GM10266 (cell line): ENCODE measurements at regions not wholly inside any gene's neighbourhood (a gene's known extent, or its start where the extent isn't known, plus 50 kb on each side); places are given as distances from the start of the nearest gene placed in this dataset.

ENCODE experiments used
- DNase-seq: peaks from one replicate; pipeline ENCODE4 v3.0.0; 2012; ENCODE audit errors: extremely low spot score
- TF ChIP-seq, protein P1 (sequence below): IDR thresholded peaks from 2 replicates; pipeline ENCODE4 v1.5.1; 2012; ENCODE audit warnings: mild to moderate bottlenecking, low read depth; ENCODE audit not compliant: control insufficient read depth, insufficient read depth; ENCODE audit errors: missing control alignments

- TF ChIP-seq, protein P1, sequence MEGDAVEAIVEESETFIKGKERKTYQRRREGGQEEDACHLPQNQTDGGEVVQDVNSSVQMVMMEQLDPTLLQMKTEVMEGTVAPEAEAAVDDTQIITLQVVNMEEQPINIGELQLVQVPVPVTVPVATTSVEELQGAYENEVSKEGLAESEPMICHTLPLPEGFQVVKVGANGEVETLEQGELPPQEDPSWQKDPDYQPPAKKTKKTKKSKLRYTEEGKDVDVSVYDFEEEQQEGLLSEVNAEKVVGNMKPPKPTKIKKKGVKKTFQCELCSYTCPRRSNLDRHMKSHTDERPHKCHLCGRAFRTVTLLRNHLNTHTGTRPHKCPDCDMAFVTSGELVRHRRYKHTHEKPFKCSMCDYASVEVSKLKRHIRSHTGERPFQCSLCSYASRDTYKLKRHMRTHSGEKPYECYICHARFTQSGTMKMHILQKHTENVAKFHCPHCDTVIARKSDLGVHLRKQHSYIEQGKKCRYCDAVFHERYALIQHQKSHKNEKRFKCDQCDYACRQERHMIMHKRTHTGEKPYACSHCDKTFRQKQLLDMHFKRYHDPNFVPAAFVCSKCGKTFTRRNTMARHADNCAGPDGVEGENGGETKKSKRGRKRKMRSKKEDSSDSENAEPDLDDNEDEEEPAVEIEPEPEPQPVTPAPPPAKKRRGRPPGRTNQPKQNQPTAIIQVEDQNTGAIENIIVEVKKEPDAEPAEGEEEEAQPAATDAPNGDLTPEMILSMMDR, result no peak
- no peak for DNase-seq
These were observed 533.5 kb downstream of the LTN1 start for GRCh38 chr21:28459193-28459592.

DNA sequence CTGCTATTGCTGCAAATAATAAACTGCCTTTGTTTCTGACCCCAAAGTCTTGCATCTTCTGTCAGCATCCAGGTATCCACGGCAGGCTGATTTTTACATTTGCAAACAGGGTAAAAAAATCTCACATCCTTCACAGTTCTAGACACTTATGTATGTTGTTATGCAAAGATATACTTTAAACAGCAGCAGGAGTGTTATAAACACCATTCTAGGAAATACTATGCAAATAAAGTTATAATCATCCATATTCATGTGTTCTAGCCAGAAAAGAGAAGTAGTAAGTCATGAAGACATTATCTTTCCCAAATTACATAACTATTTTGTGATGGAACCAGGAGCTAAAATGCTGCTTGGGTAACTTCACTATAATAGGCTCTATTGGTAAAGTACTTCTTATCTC is 534.2 kb downstream of the LTN1 start:
- TF ChIP-seq, protein P1, result no peak
- DNase-seq, result no peak

GRCh38 chr21:28455253-28455600 is 537.5 kb downstream of the LTN1 start:
- no peak for DNase-seq
- TF ChIP-seq, protein P1, result no peak

- TF ChIP-seq, protein P1, result no peak
- no peak for DNase-seq
These were observed 538.0 kb downstream of the LTN1 start for GRCh38 chr21:28454564-28455252.

DNA sequence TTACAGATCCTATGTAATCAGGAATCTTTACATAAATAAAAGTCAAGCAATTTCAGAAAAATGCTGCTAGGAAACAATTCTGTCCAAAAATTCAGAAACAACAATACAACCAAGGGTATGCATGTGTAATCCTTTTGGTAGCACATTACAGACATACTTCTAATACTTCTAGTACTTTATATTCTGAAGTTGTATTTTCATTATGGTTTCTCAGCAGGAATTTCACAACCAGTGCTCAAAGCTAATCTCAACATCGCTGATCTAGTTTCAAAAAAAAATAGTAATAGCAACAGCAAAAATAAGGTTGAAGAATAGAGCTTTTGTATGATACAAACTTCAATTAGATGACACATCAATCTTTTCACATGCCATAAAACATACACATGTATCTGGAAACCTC is 545.2 kb downstream of the LTN1 start:
- TF ChIP-seq, protein P1, result no peak
- DNase-seq, result no peak

DNA sequence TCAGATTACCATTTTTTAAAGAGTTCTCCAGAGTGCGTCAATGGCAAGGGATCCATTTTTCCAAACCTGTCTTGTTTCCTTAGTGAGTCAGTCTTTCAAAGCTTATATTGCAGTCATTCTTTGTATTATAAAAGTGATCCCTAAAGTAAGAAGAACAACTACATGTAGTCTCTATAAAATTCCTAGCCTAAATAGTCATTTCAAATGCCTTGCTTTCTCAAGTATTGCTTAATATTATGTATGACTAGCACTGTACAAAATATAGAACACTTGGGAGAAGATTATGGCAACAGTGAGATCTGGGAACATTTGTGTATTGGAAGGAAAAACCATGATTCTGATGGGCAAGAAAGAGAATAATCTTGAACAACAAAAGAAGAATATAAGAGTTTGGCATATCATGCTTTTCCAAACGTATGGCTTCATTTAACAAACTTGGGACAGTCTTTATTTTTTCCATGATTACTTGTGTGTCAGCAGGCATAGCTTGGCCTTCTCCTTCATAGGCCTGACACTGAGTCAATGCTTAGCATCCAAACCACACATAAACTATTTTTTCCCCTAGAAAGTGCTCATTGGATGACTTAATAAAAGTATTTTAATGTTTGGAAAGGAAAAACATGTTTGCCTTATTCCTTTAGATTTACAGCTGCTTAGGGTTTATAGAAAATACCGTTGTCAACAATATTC is 547.4 kb downstream of the LTN1 start:
- TF ChIP-seq, protein P1, result no peak
- DNase-seq, result no peak

- DNase-seq, result no peak
- TF ChIP-seq, protein P1, result no peak
These were observed 548.1 kb downstream of the LTN1 start for GRCh38 chr21:28444557-28444956.
